ENCODE measurements at regions not wholly inside any gene's neighbourhood (a gene's known extent, or its start where the extent isn't known, plus 50 kb on each side); places are given as distances from the start of the nearest gene placed in this dataset.

- H3K36me3 ChIP-seq, result no peaks in the 10 kb centered on the region
- no peaks in the 10 kb centered on the region for H3K4me1 ChIP-seq
- no peaks in the 10 kb centered on the region for H3K27me3 ChIP-seq
- DNase-seq (ENCODE audit: extremely low spot score in 2 of 2), result no peak
- H3K27ac ChIP-seq, result no peak overlapping the region
- TF ChIP-seq POLR2A (IDR thresholded peaks at IDR 0.05) (no peak), POLR2AphosphoS5 (IDR thresholded peaks at IDR 0.05; ENCODE audit: insufficient read depth in 1 of 2, low read depth in 1 of 2) (no peak), CTCF (IDR thresholded peaks at IDR 0.05) (no peak)
- H3K4me3 ChIP-seq, result no peak overlapping the region
- intact Hi-C loops (cut with DNase I), result no loop called here
- H3K9me3 ChIP-seq, result no peaks in the 10 kb centered on the region
Observed at GRCh38 chr3:18641916-18642315, 216.8 kb upstream of the SATB1 start.

DNA sequence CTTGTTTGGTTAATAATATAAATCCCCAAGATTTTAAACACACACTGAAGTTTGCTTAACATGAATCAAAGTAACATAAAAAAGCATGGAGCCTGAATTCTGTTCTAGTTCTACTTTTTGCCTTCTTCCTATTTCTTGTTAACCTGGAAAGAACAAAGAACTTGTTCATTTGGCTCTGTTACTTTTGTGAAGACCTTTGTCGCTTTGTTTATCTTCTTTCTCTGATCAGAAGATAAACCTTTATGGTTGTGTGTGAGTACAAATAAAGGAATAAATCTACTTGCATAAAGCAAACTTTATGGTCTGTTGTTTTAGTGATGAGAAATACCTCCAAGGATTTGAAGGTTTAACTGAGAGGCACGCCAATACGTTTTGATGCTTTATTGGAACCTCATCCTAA lies 210.1 kb upstream of the SATB1 start:
- Histone ChIP-seq H3K9me3 (no peaks in the 10 kb centered on the region), H3K36me3 (no peaks in the 10 kb centered on the region), H3K4me1 (no peaks in the 10 kb centered on the region), H3K27me3 (no peaks in the 10 kb centered on the region), H3K4me3 (no peak overlapping the region), H3K27ac (no peak overlapping the region)
- TF ChIP-seq POLR2A (IDR thresholded peaks at IDR 0.05) (no peak), POLR2AphosphoS5 (IDR thresholded peaks at IDR 0.05; ENCODE audit: insufficient read depth in 1 of 2, low read depth in 1 of 2) (no peak), CTCF (IDR thresholded peaks at IDR 0.05) (no peak)
- no peak for DNase-seq (ENCODE audit: extremely low spot score in 2 of 2)
- intact Hi-C loops (cut with DNase I), result no loop called here

- H3K9me3 ChIP-seq, result no peaks in the 10 kb centered on the region
- intact Hi-C loops (cut with DNase I), result no loop called here
- no peak overlapping the region for H3K27ac ChIP-seq
- no peak for TF ChIP-seq POLR2A (IDR thresholded peaks at IDR 0.05)
- no peak for TF ChIP-seq CTCF (IDR thresholded peaks at IDR 0.05)
- TF ChIP-seq POLR2AphosphoS5 (IDR thresholded peaks at IDR 0.05; ENCODE audit: insufficient read depth in 1 of 2, low read depth in 1 of 2), result no peak
- H3K27me3 ChIP-seq, result no peaks in the 10 kb centered on the region
- no peaks in the 10 kb centered on the region for H3K4me1 ChIP-seq
- H3K4me3 ChIP-seq, result no peak overlapping the region
- DNase-seq (ENCODE audit: extremely low spot score in 2 of 2), result no peak
- no peaks in the 10 kb centered on the region for H3K36me3 ChIP-seq
Observed at GRCh38 chr3:18634461-18634860, 209.3 kb upstream of the SATB1 start.

DNA sequence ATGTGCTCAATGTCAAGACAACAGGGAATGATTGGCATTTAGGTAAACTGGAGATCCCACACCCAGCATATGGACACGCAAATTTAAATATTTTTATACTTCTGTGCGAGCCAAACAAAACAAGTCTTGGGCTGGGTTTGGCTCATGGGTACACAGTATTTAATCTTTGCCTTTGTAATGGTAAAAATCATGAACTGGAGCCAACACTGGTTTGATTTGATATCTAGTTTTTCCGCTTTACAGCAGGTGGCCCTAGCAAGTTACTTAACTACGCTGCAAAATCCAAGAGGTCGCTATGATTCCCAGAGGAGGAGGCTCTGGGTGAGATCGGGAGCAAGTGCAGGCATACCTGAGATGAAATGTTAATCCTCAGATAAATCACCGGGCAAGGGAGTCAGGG lies 207.9 kb upstream of the SATB1 start:
- no peaks in the 10 kb centered on the region for H3K4me1 ChIP-seq
- intact Hi-C loops (cut with DNase I), result no loop called here
- no peaks in the 10 kb centered on the region for H3K36me3 ChIP-seq
- H3K4me3 ChIP-seq, result no peak overlapping the region
- no peaks in the 10 kb centered on the region for H3K27me3 ChIP-seq
- no peak for TF ChIP-seq POLR2A (IDR thresholded peaks at IDR 0.05)
- no peak for TF ChIP-seq CTCF (IDR thresholded peaks at IDR 0.05)
- TF ChIP-seq POLR2AphosphoS5 (IDR thresholded peaks at IDR 0.05; ENCODE audit: insufficient read depth in 1 of 2, low read depth in 1 of 2), result no peak
- no peak overlapping the region for H3K27ac ChIP-seq
- no peaks in the 10 kb centered on the region for H3K9me3 ChIP-seq
- no peak for DNase-seq (ENCODE audit: extremely low spot score in 2 of 2)

DNA sequence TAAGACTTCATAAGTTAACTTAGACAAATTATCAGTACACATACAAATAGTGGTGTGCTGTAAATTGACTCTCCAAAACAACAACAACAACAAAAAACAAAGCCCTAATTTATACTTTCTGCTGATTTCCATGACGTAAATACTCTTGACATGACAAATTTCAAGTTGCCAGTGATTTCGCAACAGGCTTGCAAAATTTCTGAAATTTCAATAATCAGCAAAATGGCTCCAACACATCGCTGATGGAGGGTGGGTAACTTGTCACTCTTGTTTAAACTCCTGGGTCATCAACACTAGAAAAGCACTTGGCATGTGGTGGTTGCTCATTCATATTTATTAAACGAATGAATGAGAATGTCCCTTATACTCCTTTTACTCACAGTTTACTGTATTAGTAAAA lies 205.2 kb upstream of the SATB1 start:
- Histone ChIP-seq H3K36me3 (no peaks in the 10 kb centered on the region), H3K4me1 (no peaks in the 10 kb centered on the region), H3K27me3 (no peaks in the 10 kb centered on the region), H3K4me3 (no peak overlapping the region), H3K27ac (no peak overlapping the region), H3K9me3 (no peaks in the 10 kb centered on the region)
- intact Hi-C loops (cut with DNase I), result no loop called here
- DNase-seq (ENCODE audit: extremely low spot score in 2 of 2), result no peak
- TF ChIP-seq POLR2AphosphoS5 (IDR thresholded peaks at IDR 0.05; ENCODE audit: insufficient read depth in 1 of 2, low read depth in 1 of 2) (no peak), POLR2A (IDR thresholded peaks at IDR 0.05) (no peak), CTCF (IDR thresholded peaks at IDR 0.05) (no peak)

Data from vagina (tissue), 2 donors.